ENCODE measurements at regions not wholly inside any gene's neighbourhood (a gene's known extent, or its start where the extent isn't known, plus 50 kb on each side); places are given as distances from the start of the nearest gene placed in this dataset.
A peak's percentile ranks its signal among the peaks of the same experiment; 100 is the strongest.
"Not testable (repeated sequence)": the region's sequence is repeated elsewhere in the genome, so short reads cannot be mapped to it uniquely, and the experiment has no call there.

DNA sequence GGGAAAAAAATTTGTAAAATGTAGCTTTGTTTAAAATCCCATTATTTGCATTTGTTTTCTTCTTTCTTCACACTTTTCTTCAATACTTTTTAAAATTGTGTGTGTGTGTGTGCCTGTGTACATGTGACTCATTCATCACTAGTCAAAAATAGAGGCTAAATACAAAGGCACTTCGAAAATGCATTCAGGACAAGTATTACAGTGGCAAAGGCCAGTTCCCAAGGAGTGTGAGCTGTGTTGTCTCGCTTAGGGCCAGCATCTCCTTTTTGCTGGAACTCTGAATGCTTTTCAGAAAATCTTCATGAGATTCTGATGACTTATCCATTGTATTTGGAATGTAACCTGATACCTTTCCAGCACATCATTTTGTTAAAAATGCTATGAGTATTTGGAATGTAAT lies 288.5 kb upstream of the CNR1 start:
- no peak for DNase-seq (ENCODE audit: low read depth)

DNA sequence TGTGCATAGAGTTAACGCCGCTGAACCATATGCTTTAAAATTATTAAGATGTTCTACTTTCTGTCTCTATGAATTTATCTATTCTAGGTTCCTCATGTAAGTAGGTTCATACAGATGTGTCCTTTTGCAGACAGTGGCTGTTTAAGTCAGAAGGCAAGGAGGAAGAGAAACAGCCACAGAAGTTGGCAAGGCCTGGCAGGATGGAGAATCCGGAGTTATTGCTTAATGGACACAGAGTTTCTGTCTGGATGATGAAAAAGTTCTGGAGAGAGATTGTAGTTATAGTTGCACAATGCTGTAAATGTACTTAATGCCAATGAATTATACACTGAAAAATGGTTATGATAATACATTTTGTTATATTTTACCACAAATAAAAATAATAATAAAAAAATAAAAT lies 283.6 kb upstream of the CNR1 start:
- no peak for DNase-seq (ENCODE audit: low read depth)

DNA sequence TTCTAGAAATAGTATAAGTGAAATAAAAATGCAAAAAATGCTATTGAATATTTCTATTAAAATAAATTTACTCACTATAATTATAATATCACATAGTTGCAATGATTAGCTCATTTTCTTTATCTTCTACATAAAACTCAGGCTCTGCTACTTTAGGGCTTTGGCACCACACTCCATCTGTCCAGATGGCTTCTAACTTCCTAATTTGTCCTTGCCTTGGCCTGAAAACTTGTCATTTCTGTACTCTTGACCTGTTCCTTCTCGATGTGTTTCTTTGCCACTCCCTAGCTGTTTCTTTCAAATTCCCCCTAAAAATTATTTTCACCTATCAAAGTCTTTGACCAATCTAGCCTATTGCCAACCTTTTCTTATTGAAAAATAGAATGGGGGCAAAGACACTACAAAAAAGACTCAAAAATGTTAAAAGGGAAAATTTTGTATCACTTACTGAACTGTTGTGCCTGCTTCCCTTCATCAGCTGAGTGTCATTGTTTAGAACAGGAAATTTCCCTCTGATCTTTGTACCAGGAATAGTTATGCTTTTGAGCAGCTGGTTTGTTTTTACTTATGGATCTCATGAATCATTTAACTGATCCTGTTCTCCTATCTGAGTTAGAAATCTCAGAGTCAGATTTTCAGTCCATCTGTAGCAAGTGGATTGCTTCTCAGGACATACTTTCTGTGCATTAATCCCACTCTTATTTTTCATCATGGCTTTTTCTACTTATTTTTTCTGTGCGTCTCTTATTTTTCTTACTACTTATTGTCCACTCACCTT lies 279.2 kb upstream of the CNR1 start:
- no peak for DNase-seq (ENCODE audit: low read depth)

DNA sequence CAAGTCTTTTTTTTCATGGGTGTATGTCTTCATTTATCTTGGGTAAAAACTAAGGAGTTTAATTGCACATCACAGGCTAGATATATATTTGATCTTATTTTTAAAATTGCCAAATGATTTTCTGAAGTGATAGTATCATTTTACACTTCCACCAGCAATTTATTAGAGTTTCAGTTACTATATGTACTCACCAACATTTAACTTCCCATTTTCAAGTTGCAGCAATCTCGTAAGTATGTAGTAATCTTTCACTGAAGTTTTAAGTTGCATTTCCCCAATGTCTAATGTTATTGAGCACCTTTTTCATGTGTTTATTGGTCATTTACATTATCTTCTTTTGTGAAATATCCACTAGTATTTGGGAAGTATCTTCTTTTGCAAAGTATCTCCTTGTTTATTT lies 277.4 kb upstream of the CNR1 start:
- no peak for DNase-seq (ENCODE audit: low read depth)

DNA sequence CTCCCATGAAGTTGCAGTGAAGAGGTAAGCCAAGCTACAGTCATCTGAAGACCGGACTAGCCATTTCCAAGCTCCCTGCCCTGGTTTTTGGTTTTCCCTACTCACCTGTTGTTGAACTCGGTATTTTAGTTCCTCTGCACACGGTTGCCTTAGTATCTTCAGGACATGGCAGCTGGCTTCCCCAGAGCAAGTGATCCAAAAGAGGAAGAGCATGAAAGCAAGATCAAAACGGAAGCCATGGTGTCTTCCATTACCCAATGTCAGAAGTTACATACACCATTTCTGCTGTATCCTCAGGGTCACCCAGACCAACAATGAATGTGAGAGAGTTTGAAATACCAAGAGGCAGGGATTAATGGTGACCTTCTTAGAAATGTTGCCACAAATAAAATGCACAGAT lies 276.6 kb upstream of the CNR1 start:
- DNase-seq (ENCODE audit: low read depth): no peak

DNA sequence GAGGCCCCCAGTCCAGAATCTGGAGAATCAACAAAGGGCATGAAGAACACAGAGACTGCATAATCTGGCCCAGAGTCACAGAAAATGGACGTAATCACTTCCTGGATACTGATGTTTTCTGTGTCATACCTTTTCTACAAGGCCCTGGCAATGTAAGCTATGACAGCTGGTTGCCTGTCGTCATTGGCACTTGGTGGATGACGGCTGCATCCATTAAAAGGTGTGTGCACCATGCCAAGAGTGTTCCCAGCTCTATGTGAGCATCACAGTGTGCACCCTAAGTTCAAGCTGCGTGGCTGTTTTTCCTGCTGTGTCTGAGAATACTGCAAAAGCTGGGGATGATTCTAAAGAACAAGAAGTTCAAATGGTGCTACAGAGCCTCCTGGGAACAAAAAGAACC lies 275.2 kb upstream of the CNR1 start:
- DNase-seq (ENCODE audit: low read depth): no peak

DNA sequence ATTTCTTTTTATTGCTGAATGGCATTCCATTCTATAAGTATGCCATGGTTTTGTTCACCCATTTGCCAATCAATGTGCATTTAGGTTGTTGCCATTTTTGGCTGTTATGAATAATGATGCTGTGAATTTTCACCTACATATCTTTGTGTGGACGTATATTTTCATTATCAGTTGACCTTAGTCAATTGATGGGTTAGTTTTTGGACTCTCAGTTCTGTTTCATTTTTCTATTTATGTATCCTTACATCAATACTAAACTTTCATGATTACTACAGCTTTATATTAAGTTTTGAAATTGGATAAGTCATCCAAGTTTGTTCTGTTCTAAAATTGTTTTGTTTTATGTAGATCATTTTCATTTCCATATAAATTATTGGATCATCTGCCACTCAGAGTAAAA lies 261.9 kb upstream of the CNR1 start:
- DNase-seq (ENCODE audit: low read depth): no peak

DNA sequence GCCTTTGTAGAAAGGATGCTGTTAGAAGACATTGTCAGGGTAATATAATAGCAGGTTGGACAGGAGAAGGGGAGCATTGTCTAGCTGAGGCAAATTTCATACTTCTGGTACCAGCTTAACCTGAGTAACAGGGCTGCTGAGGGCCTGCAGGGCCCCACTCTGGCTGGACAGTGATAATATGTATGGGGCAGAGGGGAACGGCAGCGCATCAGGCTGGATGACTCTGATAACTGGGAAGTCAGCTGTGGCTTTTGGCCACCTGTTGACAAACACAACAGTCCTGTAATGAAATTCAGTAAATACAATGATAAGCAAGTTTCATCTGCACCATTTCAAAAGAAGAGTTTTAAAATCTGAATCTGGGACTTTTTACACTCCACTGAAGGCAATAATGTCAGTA lies 259.9 kb upstream of the CNR1 start:
- no peak for DNase-seq (ENCODE audit: low read depth)

DNA sequence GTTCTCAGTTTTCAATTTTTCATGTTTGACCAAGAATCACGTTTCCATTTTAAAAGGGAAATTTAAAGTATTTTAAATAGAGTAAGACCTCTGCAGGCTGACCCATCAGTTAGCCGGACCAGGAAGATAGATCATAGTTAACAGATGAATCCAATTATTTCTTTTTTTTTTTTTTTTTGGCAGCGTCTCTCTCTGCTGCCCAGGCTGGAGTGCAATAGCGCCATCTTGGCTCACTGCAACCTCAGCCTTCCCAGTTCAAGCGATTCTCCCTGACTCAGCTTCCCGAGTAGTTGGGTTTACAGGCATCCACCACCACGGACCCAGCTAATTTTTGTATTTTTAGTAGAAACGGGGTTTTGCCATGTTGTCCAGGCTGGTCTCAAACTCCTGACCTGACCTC lies 256.7 kb upstream of the CNR1 start:
- DNase-seq (ENCODE audit: low read depth): peak; percentile 6

DNA sequence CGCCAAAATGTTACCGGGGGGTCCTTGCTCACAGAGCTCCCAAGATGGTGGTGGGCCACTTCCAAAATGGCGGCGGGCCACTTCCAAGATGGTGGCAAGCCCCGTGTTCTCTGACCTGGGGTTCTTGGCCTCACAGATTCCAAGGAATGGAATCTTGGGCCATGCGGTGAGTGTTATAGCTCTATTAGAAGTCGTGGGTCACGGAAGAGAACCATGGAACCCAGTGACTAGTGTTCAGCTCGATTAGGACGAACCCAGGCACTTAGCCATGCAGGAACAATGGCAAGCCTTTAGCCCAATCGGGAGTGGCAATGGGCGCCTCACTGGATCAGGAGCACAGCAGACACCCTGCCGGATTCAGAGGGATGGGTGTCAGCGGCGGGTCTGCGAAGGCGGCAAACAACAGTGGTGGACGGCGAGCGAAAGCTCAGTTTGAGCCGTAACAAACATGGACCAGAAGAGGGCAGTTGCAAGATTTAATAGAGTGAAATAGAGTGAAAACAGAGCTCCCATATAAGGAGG lies 254.9 kb upstream of the CNR1 start:
- DNase-seq (ENCODE audit: low read depth): not testable (repeated sequence)

DNA sequence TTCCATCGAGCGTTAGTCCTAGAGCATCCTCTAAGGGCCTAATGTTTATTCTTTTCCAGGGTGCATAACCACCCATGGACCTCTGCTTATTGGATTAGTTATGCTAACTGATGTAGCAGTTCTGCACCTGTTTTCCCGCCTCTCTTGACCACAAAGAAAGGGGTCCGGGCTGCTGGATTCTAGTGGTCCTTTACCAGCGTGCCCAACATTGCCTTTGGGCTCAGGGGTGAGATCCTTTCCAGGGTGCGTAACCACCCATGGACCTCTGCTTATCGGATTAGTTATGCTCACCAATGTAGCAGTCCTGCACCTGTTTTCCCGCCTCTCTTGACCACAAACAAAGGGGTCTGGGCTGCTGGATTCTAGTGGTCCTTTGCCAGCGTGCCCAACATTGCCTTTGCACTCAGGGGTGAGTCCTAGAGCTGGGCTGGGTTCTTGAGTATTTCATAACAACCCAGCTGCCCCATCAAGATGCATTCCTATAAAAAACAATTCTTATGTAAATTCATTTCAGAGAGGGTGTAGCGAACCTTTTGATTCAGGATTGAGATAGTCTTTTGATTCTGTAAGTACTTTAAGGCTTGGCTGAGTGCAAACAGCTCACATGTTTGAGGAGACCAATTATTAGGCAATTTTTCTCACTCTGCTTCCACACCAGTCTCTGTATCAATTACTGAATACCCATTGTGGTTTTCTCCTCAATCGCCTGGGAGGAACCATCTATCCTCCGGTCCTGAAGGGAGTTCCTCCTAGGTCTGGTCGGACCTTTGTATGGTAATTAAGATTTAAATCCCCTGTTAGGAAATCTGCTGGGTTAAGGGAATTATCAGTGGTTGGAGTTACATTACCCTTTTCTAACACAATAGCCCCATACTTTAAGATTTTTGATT lies 253.0 kb upstream of the CNR1 start:
- DNase-seq (ENCODE audit: low read depth): not testable (repeated sequence)

DNA sequence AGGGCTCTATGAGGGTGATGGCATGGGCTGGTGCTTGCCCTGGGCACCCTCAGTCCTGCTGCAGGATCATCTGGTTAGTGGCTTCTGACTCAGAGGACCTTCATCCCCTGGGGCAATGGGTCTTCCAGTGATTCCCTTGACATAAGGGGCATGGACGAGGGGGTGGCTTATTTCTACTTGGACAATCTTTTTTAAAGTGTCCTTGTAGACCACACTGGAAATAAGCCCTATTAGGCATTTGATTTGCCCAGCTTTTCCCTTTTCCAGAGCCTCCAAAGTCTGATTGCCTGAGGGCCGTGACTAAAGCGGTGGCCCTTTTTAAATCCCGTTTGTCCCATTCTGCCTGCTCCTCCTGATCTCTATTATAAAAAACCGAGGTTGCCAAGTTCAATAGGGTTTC lies 251.2 kb upstream of the CNR1 start:
- DNase-seq (ENCODE audit: low read depth): not testable (repeated sequence)

DNA sequence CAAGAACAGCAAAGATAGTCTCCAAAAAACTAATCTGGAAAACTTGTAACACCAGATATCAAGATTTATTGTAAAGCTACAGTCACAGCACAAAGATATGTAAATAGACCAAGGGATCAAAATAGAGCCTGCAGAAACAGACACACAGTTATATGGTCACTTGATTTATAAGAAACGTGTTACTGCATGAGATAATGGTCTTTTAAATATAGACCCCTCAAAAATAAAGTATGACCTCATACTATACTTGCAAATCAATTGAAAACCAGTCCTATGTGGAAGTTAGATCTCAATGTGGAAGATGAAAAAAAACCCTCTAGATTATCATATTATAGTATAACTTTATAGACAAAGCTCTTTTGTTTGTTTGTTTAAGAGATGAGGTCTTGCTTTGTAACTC lies 247.3 kb upstream of the CNR1 start:
- DNase-seq (ENCODE audit: low read depth): no peak

DNA sequence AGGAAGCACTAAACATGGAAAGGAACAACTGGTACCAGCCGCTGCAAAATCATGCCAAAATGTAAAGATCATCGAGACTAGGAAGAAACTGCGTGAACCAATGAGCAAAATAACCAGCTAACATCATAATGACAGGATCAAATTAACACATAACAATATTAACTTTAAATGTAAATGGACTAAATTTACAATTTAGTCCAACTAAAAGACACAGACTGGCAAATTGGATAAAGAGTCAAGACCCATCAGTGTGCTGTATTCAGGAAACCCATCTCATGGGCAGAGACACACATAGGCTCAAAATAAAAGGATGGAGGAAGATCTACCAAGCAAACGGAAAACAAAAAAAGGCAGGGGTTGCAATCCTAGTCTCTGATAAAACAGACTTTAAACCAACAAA lies 242.2 kb upstream of the CNR1 start:
- not testable (repeated sequence) for DNase-seq (ENCODE audit: low read depth)

DNA sequence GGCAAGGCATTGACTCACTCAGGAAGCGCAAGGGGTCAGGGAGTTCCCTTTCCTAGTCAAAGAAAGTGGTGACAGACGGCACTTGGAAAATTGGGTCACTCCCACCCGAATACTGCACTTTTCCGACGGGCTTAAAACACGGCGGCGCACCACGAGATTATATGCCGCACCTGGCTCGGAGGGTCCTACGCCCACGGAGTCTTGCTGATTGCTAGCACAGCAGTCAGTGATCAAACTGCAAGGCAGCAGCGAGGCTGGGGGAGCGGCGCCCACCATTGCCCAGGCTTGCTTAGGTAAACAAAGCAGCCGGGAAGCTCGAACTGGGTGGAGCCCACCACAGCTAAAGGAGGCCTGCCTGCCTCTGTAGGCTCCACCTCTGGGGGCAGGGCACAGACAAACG lies 240.5 kb upstream of the CNR1 start:
- not testable (repeated sequence) for DNase-seq (ENCODE audit: low read depth)

DNA sequence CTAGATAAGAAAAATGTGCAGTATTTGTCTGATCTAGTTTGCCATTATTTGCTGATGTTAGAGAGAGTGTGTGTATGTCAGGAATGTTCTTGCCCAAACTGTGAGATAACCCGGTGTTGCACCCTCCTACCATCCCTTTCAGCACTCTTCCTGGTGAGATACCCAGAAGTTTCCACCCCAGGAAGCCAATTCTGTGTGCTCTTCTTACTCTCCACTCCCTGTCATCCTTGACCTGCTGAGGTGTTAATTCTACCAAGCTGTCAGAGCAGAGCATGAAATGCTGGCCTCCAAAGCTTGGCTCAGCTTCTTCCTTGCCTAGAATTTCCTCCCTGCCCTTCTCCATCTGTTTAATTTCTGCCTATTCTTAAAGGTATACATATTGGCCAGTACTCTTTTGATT lies 237.3 kb upstream of the CNR1 start:
- DNase-seq (ENCODE audit: low read depth): no peak

DNA sequence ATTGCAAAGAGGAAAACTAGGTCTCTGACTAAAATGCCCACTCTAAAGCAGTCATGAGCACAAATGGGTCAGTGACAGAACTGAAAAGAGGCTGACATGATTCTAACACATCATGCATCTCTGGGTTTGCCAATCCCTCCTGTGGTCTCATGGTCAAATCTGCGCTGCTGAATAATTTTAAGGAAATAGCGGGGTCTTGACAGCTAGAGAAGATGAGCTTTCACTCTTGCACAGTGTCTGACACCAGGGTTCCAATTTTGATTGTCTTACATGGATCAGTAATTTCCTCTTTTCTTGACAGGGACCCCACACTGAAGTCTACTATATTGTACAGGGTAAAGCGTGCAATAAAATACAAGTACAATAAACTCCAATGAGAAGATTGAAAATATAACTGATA lies 236.8 kb upstream of the CNR1 start:
- DNase-seq (ENCODE audit: low read depth): no peak

DNA sequence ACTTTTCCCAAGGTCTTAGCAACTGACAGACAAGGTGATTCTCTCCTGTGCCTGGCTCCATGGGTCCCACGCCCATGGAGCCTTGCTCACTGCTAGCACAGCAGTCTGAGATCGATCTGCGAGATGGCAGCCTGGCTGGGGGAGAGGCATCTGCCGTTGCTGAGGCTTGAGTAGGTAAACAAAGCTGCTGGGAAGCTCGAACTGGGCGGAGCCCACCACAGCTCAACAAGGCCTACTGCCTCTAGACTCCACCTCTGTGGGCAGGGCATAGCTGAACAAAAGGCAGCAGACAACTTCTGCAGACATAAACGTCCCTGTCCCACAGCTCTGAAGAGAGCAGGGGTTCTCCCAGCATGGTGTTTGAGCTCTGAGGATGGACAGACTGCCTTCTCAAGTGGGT lies 224.9 kb upstream of the CNR1 start:
- DNase-seq (ENCODE audit: low read depth): not testable (repeated sequence)

DNA sequence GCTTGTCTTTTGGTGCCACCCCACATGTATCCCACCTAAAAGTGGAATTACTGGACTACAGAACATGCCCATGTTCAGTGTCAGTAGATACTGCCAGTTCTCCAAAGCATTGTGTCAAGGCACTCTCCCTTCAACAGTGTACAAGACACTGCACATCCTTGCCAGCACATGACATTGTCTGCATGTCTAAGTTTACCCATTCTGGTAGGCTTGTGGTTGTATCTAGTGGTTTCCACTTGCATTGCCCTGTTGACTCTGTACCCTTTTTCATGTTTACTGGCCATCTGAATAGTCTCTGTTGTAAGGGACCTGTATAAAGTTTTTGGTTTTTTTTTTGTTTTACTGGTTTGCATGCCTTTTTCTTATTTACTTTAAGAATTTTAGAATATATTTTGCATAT lies 222.4 kb upstream of the CNR1 start:
- DNase-seq (ENCODE audit: low read depth): no peak

DNA sequence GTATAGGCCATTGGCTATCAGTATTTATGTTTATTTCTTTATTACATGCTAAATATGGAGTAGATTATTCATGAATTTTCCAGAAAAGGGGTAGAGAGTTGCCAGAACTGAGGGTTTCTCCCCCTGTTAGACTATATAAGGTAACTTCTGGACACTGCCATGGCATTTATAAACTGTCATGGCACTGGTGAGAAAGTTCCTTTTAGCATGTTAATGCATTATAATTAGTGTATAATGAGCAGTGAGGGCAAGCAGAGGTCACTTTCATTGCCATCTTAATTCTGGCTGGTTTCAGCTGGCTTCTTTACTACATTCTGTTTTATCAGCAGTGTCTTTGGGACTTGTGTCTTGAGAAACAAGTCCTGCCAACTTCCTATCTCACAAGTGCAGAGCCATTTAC lies 220.0 kb upstream of the CNR1 start:
- DNase-seq (ENCODE audit: low read depth): no peak

DNA sequence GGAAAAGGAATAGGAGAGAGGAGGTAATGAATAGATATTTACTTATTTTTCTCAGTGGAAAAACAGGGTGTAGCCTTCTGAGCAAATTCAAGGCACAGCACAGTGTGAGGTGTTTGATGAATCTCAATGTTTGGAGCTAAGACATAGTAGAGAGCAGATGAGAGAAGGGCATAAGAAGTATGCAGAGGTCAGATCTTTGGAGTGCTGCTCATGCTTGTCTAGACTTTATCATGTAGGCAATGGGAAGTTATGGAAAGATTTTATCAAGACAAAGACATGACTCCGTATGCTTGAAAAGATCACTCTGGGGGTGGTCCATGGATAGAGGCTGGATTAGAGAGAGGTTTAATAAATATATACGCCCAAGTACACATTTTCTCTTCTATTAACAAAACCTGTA lies 217.0 kb upstream of the CNR1 start:
- DNase-seq (ENCODE audit: low read depth): no peak

DNA sequence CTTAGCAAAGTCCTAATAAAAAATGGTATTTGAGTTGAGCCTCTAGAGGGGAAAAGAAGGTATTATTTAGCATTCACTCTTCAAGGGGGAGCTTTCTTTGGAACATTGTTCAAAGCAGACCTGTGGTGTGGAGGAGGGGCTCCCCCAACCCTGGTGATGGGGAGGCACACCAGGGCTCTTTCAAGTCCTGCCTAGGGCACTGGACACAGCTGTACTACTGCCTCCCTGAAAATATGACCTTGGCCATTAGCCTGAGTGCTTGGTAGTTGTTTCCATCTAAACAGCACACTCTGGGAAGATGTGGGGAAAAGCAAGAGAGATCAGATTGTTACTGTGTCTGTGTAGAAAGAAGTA lies 215.1 kb upstream of the CNR1 start:
- DNase-seq (ENCODE audit: low read depth): no peak

DNA sequence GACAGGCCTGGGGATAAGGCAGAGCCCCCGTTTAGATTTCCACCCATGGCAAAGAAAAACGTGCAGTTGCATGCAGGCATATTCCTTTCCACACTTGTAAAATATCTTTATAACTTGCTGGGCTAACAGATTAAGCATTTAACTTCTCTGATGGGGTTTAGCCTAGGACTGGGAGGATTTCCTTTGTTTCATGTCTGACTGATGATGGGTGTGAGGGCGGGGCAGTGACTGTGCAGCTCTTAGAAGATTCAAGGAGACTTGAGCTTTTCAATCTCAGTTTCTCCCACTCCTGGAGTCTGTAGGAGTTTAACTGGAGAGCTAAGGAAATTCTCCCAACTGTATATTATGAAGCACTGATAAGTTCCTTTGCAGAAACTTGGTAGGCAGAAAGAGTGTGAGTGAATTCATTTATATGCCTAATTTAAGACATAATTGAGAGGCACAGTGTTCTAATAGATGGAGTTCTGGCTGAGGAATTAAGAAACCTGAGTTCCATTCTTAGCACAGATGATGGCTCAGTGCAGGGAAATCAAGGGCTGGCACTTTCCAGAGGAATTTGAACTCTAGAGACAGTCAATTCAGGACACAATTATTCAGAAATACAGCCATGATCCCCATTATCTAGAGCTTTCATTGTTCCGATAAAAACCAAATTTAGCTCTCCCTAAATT lies 214.6 kb upstream of the CNR1 start:
- DNase-seq (ENCODE audit: low read depth): no peak

Data from fibroblast of the conjunctiva (primary cell).